ENCODE measurements at regions not wholly inside any gene's neighbourhood (a gene's known extent, or its start where the extent isn't known, plus 50 kb on each side); places are given as distances from the start of the nearest gene placed in this dataset.

DNA sequence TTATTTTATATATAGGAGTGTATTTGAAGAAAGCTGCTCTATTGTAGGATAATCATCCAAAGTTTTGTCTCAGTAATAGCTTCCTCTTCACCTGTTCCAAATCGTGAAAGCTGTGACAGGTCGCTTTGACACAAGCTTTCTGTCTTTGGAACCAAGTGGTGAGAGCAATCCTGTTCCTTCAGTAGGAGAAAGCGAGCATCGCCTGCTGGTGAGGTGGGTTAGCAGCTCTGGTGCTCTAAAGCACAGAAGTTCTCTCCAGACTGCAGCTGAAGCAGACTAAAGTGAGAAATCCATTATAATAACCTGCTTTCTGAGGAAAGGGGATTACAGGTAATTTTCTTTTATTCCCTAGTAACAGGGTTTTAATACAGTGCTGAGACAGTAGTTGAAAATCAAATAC is 803.8 kb downstream of the ADGRL2 start:
- DNase-seq, result no peak

GRCh38 chr1:82600314-82600713 is 799.6 kb downstream of the ADGRL2 start:
- DNase-seq, result no peak

DNA sequence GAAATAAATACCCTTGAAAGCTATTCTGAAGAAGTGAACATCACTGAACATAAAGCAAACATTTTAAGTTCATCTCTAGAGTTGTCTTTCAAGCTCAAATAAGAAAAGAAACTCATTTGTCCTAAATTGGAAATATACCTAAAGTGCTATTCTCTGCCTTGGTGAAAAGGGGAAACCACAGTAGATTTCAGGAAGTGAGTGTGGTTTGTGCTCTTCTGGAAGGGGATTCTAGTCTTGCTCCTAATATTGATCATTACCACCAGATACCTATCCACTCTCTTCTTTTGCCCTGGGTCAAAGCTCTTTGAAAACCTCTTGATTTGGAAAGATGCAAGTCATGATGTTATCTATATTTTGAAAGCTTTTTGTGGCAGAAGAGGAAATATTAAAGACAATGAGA is 798.1 kb downstream of the ADGRL2 start:
- DNase-seq, result no peak

GRCh38 chr1:82598337-82598736 is 797.6 kb downstream of the ADGRL2 start:
- no peak for DNase-seq

GRCh38 chr1:82597649-82598048 is 796.9 kb downstream of the ADGRL2 start:
- DNase-seq, result no peak

- DNase-seq, result no peak
Measured at GRCh38 chr1:82597141-82597540, 796.4 kb downstream of the ADGRL2 start.

DNA sequence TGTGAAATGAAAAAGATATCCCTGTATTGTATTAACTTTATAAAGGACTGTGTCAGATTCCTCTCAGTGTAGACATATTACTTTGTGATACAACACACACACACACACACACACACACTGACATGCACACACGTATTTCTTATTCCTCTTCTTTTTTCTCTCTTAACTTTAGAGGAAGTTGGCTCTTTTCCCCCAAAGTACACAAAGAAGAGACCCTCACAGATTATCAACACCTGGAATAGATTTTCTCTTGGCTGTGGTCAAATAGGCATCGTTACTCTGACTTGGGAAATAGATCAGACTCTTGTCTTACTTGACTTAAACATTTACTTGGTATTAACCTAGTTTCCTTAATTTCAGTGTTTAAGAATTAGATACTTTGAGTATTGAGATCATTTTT is 792.8 kb downstream of the ADGRL2 start:
- no peak for DNase-seq

GRCh38 chr1:82589588-82589987 is 788.9 kb downstream of the ADGRL2 start:
- DNase-seq, result no peak

DNA sequence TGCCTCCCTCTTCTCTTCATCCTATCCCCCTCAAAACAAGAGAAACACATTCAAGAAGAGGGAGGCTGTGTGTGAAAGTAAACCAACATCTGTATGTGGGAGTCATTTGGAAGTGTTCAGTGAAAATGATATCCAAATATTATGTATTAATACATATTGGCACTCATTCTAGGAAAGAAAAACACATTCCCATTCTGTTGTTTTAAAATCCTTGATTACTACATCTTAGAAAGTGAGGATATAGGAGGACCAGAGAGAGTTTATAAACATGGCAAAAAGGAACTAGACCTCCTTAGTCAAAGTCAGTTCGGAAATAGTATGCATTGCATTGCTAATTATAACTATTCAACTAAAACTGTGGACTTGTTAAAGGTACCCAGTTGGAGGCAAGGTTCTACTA is 786.6 kb downstream of the ADGRL2 start:
- no peak for DNase-seq

DNA sequence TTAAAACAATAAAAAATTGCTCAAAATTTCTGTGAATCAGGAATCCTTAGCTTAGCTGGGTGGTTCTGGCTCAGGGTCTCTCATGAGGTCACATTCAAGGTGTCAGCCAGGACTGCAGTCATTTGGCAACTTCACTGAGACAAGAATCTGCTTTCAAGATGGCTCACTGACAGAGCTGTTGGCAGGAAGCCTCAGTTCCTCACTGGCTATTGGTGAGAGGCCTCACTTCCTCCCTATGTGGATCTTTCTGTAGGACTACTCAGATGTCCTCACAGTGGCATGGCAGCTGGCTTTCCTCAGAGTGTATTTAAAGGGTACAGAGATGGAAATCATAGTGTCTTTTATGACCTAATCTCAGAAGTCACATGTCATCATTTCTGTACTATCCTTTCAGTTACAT is 785.7 kb downstream of the ADGRL2 start:
- DNase-seq, result no peak

- no peak for DNase-seq
Measured at GRCh38 chr1:82582347-82582746, 781.6 kb downstream of the ADGRL2 start.

- DNase-seq, result no peak
Measured at GRCh38 chr1:82578086-82578726, 777.5 kb downstream of the ADGRL2 start.

GRCh38 chr1:82567348-82567747 is 766.6 kb downstream of the ADGRL2 start:
- no peak for DNase-seq

DNA sequence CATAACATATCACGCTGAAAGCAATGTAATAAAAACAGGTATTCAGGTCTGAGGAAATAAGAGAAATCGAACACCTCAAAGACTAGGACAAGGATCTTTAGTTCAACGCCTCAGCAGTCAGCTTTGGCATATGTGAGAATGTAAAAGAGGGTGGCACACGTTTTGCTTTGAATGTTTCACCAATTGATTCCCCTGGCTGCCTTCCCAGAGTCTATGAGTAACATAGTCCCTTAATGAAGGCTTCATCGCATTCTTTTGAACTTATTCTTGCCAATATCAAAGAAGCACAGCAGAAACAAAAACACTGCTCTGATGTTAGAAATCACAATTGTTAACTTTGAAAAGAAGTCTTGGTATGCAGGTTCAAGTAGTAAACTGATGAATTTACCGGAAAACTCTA is 764.8 kb downstream of the ADGRL2 start:
- DNase-seq, result no peak

DNA sequence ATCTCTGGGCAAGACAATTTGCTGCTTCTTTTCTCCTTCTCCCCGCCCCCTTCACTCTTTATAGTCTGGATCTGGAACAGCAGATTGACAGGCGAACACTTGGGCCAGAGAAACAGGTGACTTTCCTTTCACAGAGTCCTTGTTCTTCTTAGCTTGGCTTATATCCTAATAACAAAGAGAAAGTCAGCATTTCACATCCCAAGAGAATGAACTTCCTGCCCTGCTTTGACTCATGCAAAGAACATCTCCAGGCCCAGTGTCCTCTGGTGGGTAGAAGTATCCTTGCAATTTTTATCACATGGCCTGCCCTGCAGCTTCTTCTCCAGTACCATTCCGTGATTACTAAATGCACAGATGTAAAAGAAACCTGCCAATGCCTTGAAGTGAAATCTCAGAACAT is 764.4 kb downstream of the ADGRL2 start:
- no peak for DNase-seq

DNA sequence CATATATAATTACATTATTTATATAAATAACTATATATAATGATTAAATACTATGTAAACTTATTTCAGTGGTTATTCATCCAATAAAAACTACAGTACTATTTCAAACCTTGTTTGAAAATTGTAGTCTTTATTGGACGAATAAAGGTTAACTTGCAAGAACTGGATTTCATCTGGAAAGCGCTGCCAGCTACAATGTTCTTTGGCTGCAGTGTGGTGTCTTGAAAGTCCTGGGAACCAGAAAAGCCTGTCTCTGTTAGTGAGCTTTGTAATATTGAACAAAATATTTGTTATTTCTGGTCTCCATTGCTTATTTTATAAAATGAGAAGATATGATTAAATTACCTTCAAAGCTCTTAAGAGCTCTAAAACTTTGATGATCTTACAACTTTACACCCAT is 763.6 kb downstream of the ADGRL2 start:
- DNase-seq, result no peak

DNA sequence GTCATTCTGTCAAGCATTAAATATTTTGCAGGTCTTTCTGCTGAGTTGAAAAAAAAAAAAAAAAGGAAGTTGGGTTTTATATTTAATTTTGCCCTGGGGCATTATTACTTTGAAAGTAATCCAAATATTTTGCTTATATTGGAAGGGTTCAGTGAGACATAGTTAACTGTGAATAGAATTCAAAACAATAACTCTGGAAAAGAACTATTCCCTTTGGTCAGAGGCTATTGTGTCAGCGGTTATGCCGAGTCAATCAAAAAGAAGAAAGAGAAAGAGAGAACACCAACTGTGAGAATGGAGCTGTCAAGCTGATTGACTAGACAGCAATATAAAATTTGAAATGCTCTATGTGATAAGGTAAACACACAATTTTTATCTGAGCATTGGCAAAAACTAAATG is 761.7 kb downstream of the ADGRL2 start:
- DNase-seq, result no peak

DNA sequence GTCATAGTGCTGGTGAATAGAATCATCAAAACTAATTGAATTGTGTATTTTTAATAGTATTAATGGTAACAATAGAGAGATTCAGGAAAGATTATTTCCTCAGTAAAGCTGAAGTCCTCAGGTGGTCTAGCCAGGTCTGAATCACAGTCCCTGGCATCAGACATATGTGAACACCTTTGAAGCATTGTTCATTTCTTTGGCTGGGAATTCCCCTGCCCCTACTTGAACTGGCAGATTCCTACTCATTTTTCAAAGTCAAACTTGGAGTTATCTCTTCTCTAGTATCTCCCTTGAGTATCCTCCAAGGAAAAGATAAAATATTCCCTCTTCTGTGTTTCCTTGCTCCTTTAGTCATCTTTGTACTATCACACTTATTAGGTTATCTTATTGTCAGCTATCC is 759.8 kb downstream of the ADGRL2 start:
- no peak for DNase-seq

- no peak for DNase-seq
Measured at GRCh38 chr1:82555501-82555900, 754.8 kb downstream of the ADGRL2 start.

GRCh38 chr1:82549841-82550240 is 749.1 kb downstream of the ADGRL2 start:
- no peak for DNase-seq

DNA sequence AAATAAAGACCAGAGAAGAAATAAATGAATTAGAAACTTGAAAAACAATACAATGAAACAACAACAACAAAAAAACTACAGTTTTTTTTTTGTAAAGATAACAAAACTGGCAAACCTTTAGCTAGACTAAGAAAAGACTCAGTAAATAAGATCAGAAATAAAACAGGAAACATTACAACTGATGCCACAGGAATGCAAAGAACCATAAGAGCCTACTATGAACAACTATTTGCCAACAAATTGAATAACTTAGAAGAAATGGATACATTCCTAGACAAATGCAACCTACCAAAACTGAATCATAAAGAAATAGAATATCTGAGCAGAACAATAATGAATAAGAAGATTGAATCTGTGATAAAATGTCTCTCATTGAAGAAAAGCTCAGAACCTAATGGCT is 742.0 kb downstream of the ADGRL2 start:
- DNase-seq, result no peak

GRCh38 chr1:82542141-82542540 is 741.4 kb downstream of the ADGRL2 start:
- no peak for DNase-seq

- no peak for DNase-seq
Measured at GRCh38 chr1:82540006-82540405, 739.3 kb downstream of the ADGRL2 start.

- DNase-seq, result no peak
Measured at GRCh38 chr1:82538876-82539275, 738.1 kb downstream of the ADGRL2 start.

DNA sequence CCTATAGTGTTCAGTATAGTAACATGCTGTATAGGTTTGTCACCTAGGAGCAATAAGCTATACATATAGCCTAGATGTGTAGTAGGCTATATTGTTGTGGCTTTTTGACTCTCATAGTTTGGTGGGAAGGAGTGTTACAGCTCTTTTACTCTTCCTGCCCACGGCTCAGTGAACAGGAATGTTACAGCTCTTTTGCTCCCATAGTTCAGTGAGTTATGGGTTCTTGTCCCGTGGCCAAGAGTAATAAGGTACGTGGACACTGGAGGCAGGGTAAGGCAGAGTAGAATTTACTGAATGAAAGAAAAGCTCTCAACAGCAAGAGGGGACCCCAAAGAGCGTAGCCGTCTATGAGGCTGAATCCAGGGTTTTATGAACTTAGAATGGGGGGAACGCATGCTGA is 734.3 kb downstream of the ADGRL2 start:
- no peak for DNase-seq

DNA sequence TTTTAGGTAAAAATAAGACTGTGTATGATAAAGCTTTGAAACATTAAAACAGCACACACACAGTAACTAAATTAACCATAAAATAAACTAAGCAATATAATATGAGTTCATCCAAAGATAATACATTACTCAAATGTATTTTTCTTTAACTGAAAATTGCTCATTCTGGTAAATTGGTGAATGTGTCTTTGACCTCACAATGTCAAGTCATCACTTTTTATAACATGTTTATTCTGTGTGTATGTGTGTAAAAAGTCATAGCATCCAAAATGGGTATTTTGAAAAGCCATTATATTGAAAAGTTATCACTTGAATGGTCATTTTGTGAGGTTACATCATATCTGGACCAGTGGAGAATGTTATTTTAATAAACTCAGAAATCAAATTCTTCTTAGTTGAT is 724.6 kb downstream of the ADGRL2 start:
- no peak for DNase-seq

Measured in CD4-positive, alpha-beta T cell treated with Interleukin-15 for 1 hour (primary cell).